GM21529 (cell line): ENCODE measurements at regions not wholly inside any gene's neighbourhood (a gene's known extent, or its start where the extent isn't known, plus 50 kb on each side); places are given as distances from the start of the nearest gene placed in this dataset.
"Not testable (repeated sequence)": the region's sequence is repeated elsewhere in the genome, so short reads cannot be mapped to it uniquely, and the experiment has no call there.

Experiments
- ATAC-seq: cut with Tn5 transposase; IDR thresholded peaks from one replicate; pipeline ENCODE4 v1.9.1; 2021; ENCODE audit not compliant: unreplicated experiment

DNA sequence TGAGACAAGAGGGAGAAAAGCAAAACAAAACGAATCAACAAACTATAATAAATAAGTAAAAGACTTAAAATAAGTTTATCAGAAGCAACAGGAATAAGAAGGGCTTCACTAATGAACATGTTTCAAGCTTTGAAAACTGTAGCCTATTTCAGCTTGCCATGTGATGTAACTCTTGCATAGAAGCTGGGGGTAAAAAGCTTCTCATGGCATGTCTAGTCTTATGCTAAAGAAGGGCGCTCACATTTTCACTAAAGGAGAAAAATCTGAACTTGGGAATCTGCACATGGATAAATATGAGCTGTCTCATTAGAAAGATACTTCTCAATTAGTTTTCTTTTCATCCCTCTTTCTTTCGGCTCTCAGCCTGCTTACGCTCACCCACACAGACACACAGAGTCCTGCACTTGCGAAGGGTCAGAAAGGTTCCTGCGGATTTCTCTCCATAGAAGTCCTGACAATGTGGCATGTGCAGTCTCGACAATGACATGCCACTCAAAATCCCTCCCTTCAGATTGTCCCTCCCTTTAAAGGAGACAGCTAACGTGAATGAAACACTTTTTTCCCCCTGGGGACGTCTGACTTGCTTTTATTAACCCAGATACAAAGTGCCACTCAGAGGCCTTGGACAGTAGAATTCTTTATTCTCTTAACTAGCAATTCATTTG is 568.9 kb upstream of the NR2F2 start:
- ATAC-seq = no peak

- no peak for ATAC-seq
These were observed 567.1 kb upstream of the NR2F2 start for GRCh38 chr15:95763426-95763825.

GRCh38 chr15:95765161-95765560 is 565.3 kb upstream of the NR2F2 start:
- no peak for ATAC-seq

- ATAC-seq = no peak
These were observed 560.3 kb upstream of the NR2F2 start for GRCh38 chr15:95770196-95770595.

- ATAC-seq = no peak
These were observed 557.5 kb upstream of the NR2F2 start for GRCh38 chr15:95772982-95773381.

GRCh38 chr15:95784508-95784907 is 546.0 kb upstream of the NR2F2 start:
- no peak for ATAC-seq

- not testable (repeated sequence) for ATAC-seq
These were observed 545.2 kb upstream of the NR2F2 start for GRCh38 chr15:95785276-95785675.

- ATAC-seq = no peak
These were observed 537.3 kb upstream of the NR2F2 start for GRCh38 chr15:95793231-95793630.

GRCh38 chr15:95795386-95795785 is 535.1 kb upstream of the NR2F2 start:
- ATAC-seq = no peak

- ATAC-seq = no peak
These were observed 531.0 kb upstream of the NR2F2 start for GRCh38 chr15:95799286-95800200.

GRCh38 chr15:95804484-95804883 is 526.0 kb upstream of the NR2F2 start:
- ATAC-seq = no peak

DNA sequence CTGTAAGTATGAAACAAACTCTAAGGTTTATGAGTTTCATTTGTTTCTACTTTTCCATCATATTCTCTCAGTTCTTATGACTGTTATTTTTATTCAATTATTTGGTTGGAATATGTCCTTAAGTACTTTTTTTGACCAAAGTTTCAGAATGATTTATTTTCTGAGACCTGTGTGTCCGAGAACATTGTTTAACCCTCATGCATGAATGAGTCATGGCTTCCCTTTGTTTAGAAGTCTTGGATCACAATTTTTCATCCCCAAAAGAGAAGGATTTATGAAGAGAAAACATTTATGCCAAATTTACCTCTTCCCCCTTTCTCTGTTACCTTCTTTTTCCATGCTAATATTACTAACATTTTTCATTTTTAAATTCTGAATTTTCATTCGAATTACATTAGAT is 518.0 kb upstream of the NR2F2 start:
- no peak for ATAC-seq

DNA sequence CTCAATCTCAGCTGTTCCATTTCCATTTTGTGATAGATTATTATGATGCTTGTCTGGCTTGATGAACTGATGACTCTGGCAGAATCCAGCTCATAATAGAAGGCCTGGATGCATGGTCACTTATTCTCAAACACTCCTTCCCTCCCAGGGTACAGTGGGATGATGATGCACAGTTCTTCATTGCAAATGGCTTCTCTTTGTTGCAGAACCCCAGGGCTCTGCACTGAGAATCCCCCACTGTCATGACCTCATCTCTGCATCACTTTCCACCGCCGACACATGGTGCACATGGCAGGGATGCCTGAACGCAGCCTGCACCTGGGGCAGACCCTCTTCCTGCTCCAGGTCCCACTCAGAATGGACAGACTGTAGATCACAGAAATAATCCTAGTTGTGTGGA is 515.6 kb upstream of the NR2F2 start:
- ATAC-seq = no peak

GRCh38 chr15:95816591-95816990 is 513.9 kb upstream of the NR2F2 start:
- no peak for ATAC-seq

DNA sequence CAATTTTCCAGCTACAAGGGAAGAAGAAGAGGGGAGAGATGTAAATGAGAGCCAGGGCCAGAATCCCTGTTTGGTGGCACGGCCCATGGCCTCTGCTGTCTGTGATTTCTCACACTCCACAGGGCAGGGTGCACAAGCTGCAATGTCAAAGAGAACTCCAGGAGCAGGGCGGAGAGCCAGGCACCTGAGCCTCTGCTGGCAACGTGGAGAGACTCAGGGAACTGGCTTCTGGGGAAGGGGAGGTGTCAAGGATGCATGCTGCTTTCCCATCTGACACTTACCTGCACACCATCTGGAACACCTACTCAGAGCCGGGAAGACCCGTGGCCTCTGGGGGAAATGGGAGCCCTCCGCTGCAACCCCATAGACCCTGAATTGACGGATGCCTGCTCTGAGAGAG is 507.5 kb upstream of the NR2F2 start:
- ATAC-seq = no peak

DNA sequence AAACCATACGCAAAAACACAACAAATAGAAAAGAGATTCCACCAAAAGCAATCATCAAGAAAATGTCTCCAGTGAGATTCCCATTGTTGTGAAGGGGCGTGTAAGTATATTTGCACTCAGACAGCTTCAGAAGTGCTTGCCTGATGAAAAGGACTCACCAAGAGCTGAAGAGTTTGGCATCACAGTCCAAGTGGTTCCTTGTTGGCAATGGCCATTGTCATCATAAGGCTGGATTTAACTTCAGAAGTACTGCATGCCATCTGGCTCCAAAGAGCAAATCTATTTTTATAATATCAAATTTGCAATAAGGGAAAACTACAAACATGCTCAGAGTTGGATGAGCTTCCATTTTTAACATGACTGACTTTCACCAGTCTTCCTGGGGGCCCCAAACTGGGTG is 505.3 kb upstream of the NR2F2 start:
- ATAC-seq = no peak

- ATAC-seq = no peak
These were observed 504.7 kb upstream of the NR2F2 start for GRCh38 chr15:95825671-95826411.

- no peak for ATAC-seq
These were observed 503.9 kb upstream of the NR2F2 start for GRCh38 chr15:95826412-95827195.

DNA sequence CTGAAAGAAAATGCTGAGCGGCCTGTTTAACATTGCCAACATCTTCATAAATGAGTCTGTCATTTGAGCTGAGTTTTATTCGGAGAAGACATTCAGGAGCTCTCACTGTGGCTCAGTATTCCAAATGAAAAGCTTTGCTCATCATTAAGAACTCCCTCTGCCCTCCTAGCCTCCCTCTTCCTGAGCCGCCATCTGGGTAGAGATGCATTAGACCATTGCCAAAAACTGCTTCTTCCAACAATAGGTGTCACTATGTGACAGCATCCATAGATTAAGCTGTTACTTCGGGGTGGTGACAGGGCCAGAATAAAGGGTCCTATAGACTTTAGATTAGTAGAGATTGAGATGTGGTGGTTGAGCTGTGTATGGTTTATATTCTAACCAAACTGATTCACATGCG is 501.4 kb upstream of the NR2F2 start:
- ATAC-seq = no peak

DNA sequence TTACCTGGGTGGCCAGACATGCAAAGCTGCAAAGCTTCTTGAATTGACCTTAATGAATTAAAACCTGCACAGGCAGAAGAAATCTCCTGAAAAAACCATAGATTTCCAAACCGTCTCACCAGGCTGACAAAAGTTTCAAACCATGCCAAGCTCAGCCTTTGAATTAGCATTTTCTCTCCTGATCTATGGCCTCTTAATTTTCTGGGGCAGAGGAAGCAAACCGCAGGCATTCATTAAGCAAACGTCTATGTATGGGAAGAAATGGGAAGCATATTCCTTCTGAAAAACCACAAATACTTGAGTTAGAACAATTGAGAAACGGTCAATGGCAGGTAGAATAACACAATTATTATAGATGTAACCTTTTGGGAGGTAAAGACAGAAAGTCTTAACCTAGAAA is 500.2 kb upstream of the NR2F2 start:
- no peak for ATAC-seq

- no peak for ATAC-seq
These were observed 497.8 kb upstream of the NR2F2 start for GRCh38 chr15:95832668-95833067.
